Fibroblast of villous mesenchyme (primary cell): ENCODE measurements at regions not wholly inside any gene's neighbourhood (a gene's known extent, or its start where the extent isn't known, plus 50 kb on each side); places are given as distances from the start of the nearest gene placed in this dataset.

Experiments used
- DNase-seq: peaks from one replicate; pipeline ENCODE4 v3.0.0-alpha.2; 2010; ENCODE audit warnings: low read depth
- H3K4me3 ChIP-seq: 2 replicates; pipeline ENCODE4 v1.5.1; 2011; ENCODE audit warnings: low read depth, mild to moderate bottlenecking, low read length
- TF ChIP-seq, protein P1 (sequence below): IDR thresholded peaks from 2 replicates; pipeline ENCODE4 v1.5.1; 2012; ENCODE audit warnings: low read depth, mild to moderate bottlenecking, low read length; ENCODE audit not compliant: insufficient read depth

DNA sequence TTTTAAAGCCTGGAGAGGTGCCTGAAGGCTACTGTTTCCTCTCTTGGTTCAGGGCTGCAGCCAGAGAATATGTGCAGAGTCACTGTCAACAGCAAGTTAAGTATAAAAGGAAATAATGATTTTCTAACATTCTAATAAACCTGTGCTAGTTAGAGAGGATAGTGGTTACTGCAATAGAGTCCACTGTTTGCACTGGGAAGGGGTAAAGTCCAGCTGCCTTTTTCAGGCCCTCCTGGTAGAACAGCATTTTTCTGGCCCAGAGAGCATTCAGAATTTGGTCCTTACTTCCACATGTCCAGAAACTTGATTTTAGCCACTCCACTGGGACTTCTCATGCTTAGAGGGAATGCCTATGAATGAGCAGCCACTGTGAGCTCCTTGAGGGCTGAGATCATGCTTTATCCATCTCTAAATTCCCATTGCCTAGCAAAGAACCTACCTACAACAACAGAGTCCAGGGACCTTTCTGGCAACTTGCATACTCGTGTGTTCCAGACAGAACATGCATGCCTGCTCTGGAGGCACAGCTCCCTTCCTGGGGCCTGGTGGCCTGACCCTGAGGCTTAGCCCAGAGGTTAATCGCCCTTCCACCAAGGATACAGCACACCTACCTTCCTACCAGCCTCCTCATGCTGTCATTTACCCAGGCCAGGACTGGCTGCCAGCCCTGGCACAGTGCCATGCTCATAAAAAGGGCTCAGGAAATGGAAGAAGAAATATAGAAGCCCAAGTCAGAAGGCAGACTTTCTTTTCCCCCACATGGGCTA, 50.3 kb upstream of the ATP13A3 start:
- TF ChIP-seq, protein P1, sequence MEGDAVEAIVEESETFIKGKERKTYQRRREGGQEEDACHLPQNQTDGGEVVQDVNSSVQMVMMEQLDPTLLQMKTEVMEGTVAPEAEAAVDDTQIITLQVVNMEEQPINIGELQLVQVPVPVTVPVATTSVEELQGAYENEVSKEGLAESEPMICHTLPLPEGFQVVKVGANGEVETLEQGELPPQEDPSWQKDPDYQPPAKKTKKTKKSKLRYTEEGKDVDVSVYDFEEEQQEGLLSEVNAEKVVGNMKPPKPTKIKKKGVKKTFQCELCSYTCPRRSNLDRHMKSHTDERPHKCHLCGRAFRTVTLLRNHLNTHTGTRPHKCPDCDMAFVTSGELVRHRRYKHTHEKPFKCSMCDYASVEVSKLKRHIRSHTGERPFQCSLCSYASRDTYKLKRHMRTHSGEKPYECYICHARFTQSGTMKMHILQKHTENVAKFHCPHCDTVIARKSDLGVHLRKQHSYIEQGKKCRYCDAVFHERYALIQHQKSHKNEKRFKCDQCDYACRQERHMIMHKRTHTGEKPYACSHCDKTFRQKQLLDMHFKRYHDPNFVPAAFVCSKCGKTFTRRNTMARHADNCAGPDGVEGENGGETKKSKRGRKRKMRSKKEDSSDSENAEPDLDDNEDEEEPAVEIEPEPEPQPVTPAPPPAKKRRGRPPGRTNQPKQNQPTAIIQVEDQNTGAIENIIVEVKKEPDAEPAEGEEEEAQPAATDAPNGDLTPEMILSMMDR, result no peak
- no peak overlapping the region for H3K4me3 ChIP-seq
- peak; percentile 53 for DNase-seq
